K562 (cell line): ENCODE measurements at regions not wholly inside any gene's neighbourhood (a gene's known extent, or its start where the extent isn't known, plus 50 kb on each side); places are given as distances from the start of the nearest gene placed in this dataset.

Experiments used
- ATAC-seq: fragments of 200-7000 bp; cut with Tn5 transposase; 3 replicates; pipeline ENCODE4 v1.9.1; 2020; ENCODE audit warnings: moderate library complexity
- BruUV-seq: library from RNA; stranded (reverse); fragments of 400-500 nt; replicated peaks from 2 replicates; lab custom pipeline; 2021; lab: Mats Ljungman, UMichigan
- CTCF ChIA-PET: fragments of 300-600 bp; formaldehyde crosslinking; extraction: SDS; loops from one replicate; lab custom pipeline; 2021; ENCODE audit warnings: low intra/inter-chr PET ratio; lab: Yijun Ruan, JAX
- POLR2A ChIA-PET: fragments of 300-600, 350-650 bp; sonication (Branson Sonifier 250); formaldehyde crosslinking; extraction: SDS; loops from one replicate; lab custom pipeline; 2021; ENCODE audit warnings: antibody characterized with exemption, inconsistent platforms; lab: Yijun Ruan, JAX
- DNase-seq, 4 experiments: peaks; one replicate each; pipeline versions ENCODE4 v3.0.0 to v3.0.0-alpha.2; 2011 to 2018; ENCODE audit warnings: low spot score in 3 of 4, mixed read lengths in 3 of 4; ENCODE audit errors: extremely low read depth in 1 of 4
- FAIRE-seq: peaks from 2 replicates; lab custom pipeline; 2011; peaks lifted over from hg19 to GRCh38; lab: Jason Lieb, UNC
- H2AFZ ChIP-seq: 2 replicates; pipeline ENCODE4 v1.6.0; 2011; ENCODE audit warnings: low read depth, low read length, control low read depth, inconsistent platforms
- H3K27ac ChIP-seq: fragments of 200-600 bp; 3 replicates; pipeline ENCODE4 v1.8.0; 2011; ENCODE audit warnings: low read depth, mild to moderate bottlenecking, control low read depth, inconsistent platforms, low read length, moderate library complexity, mixed read lengths; ENCODE audit errors: extremely low read depth
- H3K27me3 ChIP-seq, 2 experiments: fragments of 300-600 bp in 1 of 2; 2 replicates in 1 of 2; 3 replicates in 1 of 2; pipeline versions ENCODE4 v1.6.0 to v1.8.0; 2011; ENCODE audit warnings: inconsistent platforms in 2 of 2, low read length in 2 of 2, mild to moderate bottlenecking in 1 of 2, mixed read lengths in 1 of 2, moderate library complexity in 1 of 2; ENCODE audit not compliant: control insufficient read depth in 2 of 2, insufficient read depth in 2 of 2
- H3K36me3 ChIP-seq: fragments of 300-600 bp; 3 replicates; pipeline ENCODE4 v1.8.0; 2011; ENCODE audit warnings: mild to moderate bottlenecking, low read length, inconsistent platforms; ENCODE audit not compliant: control insufficient read depth, insufficient read depth
- H3K4me1 ChIP-seq, 2 experiments: fragments of 200-600 bp in 1 of 2; replicated peaks in 1 of 2; 2 replicates in 1 of 2; 3 replicates in 1 of 2; pipeline versions ENCODE4 v1.5.1 to v1.8.0; 2011; ENCODE audit warnings: inconsistent platforms in 2 of 2, low read length in 2 of 2, mild to moderate bottlenecking in 1 of 2, mixed read lengths in 1 of 2, moderate library complexity in 1 of 2; ENCODE audit not compliant: control insufficient read depth in 2 of 2, insufficient read depth in 2 of 2
- H3K4me2 ChIP-seq: 2 replicates; pipeline ENCODE4 v1.6.1; 2011; ENCODE audit warnings: low read length, control low read depth, inconsistent platforms, mixed read lengths; ENCODE audit not compliant: insufficient read depth
- H3K4me3 ChIP-seq: fragments of 200-600 bp; sonication (generic), shearing (Covaris generic); 2 replicates; pipeline ENCODE4 v1.5.1; 2016; ENCODE audit warnings: control low read depth, inconsistent platforms
- H3K79me2 ChIP-seq: fragments of 200-600 bp; 3 replicates; pipeline ENCODE4 v1.8.0; 2011; ENCODE audit warnings: low read length, inconsistent platforms; ENCODE audit not compliant: control insufficient read depth, insufficient read depth
- H3K9ac ChIP-seq, 2 experiments: 2 replicates each; pipeline versions ENCODE4 v1.6.0 to v1.6.1; 2011; ENCODE audit warnings: low read depth in 2 of 2, low read length in 2 of 2, control low read depth in 1 of 2, inconsistent platforms in 1 of 2, mild to moderate bottlenecking in 1 of 2, mixed read lengths in 1 of 2; ENCODE audit not compliant: insufficient read depth in 1 of 2
- H3K9me1 ChIP-seq: one replicate; pipeline ENCODE4 v1.6.0; 2011; ENCODE audit warnings: inconsistent platforms, mild to moderate bottlenecking, low read length, moderate library complexity; ENCODE audit not compliant: control insufficient read depth, insufficient read depth
- H3K9me3 ChIP-seq: replicated peaks from 2 replicates; pipeline ENCODE4 v1.5.1; 2011; ENCODE audit warnings: low read depth, low read length, inconsistent platforms; ENCODE audit not compliant: control insufficient read depth, insufficient read depth
- H4K20me1 ChIP-seq: replicated peaks from 2 replicates; pipeline ENCODE4 v1.6.1; 2011; ENCODE audit warnings: low read length, inconsistent platforms, mixed read lengths; ENCODE audit not compliant: control insufficient read depth, insufficient read depth
- ADNP ChIP-seq: fragments of 200-800 bp; sonication (Bioruptor generic); IDR thresholded peaks from 2 replicates; pipeline ENCODE4 v1.6.1; 2016; ENCODE audit warnings: missing genetic modification characterization, missing compliant biosample characterization
- ASH1L ChIP-seq: fragments of 450-650 bp; IDR thresholded peaks from 2 replicates; pipeline ENCODE4 v1.6.1; 2018; ENCODE audit warnings: borderline replicate concordance, mild to moderate bottlenecking, low read depth; ENCODE audit not compliant: partially characterized antibody
- CREM ChIP-seq: IDR thresholded peaks from 2 replicates; pipeline ENCODE4 v1.6.1; 2014; ENCODE audit warnings: antibody characterized with exemption, low read depth
- FIP1L1 ChIP-seq: fragments of 200-400 bp; formaldehyde crosslinking; IDR thresholded peaks from 2 replicates; pipeline ENCODE4 v1.6.1; 2018; ENCODE audit warnings: mild to moderate bottlenecking, low read depth, low read length; ENCODE audit not compliant: poor library complexity, severe bottlenecking
- GABPB1 ChIP-seq: sonication (generic); formaldehyde crosslinking; IDR thresholded peaks from 2 replicates; pipeline ENCODE4 v1.8.0; 2022; ENCODE audit warnings: mild to moderate bottlenecking, missing genetic modification reagents
- IRF2 ChIP-seq: sonication (generic); formaldehyde crosslinking; IDR thresholded peaks from 2 replicates; pipeline ENCODE4 v1.8.1; 2022; ENCODE audit warnings: mild to moderate bottlenecking, missing genetic modification reagents
- L3MBTL2 ChIP-seq: fragments of 450-650 bp; IDR thresholded peaks from 2 replicates; pipeline ENCODE4 v1.6.1; 2016; ENCODE audit warnings: mild to moderate bottlenecking, moderate library complexity
- NFIC ChIP-seq: fragments of 450-650 bp; IDR thresholded peaks from 2 replicates; pipeline ENCODE4 v1.6.1; 2017; ENCODE audit warnings: mild to moderate bottlenecking, inconsistent platforms
- NONO ChIP-seq, 2 experiments: fragments of 200-400 bp in 1 of 2; fragments of 450-650 bp in 1 of 2; formaldehyde crosslinking in 1 of 2; IDR thresholded peaks; 2 replicates each; pipeline ENCODE4 v1.6.1; 2017; ENCODE audit warnings: low read depth in 2 of 2, mild to moderate bottlenecking in 2 of 2, moderate library complexity in 2 of 2, low read length in 1 of 2
- PURB ChIP-seq: sonication (generic); formaldehyde crosslinking; IDR thresholded peaks from 2 replicates; pipeline ENCODE4 v1.9.0; 2021; ENCODE audit warnings: low read depth, mild to moderate bottlenecking, missing genetic modification reagents
- SMAD2 ChIP-seq: fragments of 150-350 bp; IDR thresholded peaks from 2 replicates; pipeline ENCODE4 v1.6.1; 2014; ENCODE audit warnings: low read depth, mild to moderate bottlenecking, low read length
- SRF ChIP-seq, 2 experiments: fragments of 250-450, 450-650 bp in 1 of 2; sonication (Bioruptor Pico) in 1 of 2; sonication (generic) in 1 of 2; formaldehyde crosslinking; IDR thresholded peaks; 2 replicates each; pipeline versions ENCODE4 v1.5.0 to v1.5.1; 2020 to 2022; ENCODE audit warnings: mild to moderate bottlenecking in 1 of 2, missing genetic modification reagents in 1 of 2
- STAT5A ChIP-seq: IDR thresholded peaks from 2 replicates; pipeline ENCODE4 v1.6.1; 2012; ENCODE audit warnings: low read length, inconsistent platforms, borderline replicate concordance
- YY1 ChIP-seq, 3 experiments: IDR thresholded peaks; 2 replicates each; pipeline ENCODE4 v1.6.1; 2011; ENCODE audit warnings: low read length in 2 of 3, mild to moderate bottlenecking in 2 of 3, moderate library complexity in 2 of 3, borderline replicate concordance in 1 of 3, control low read depth in 1 of 3, low read depth in 1 of 3; ENCODE audit not compliant: insufficient read depth in 3 of 3, insufficient replicate concordance in 2 of 3, control insufficient read depth in 1 of 3, insufficient read length in 1 of 3; ENCODE audit errors: extremely low read depth in 1 of 3
- ZNF282 ChIP-seq: sonication (generic); formaldehyde crosslinking; IDR thresholded peaks from 2 replicates; pipeline ENCODE4 v1.8.1; 2023; ENCODE audit warnings: missing genetic modification reagents
- WGBS: fragments of 100-300 bp; shearing (Covaris generic); methylation state at CpG from one replicate; pipeline ENCODE4 v1.1.6; 2016; ENCODE audit warnings: low coverage, mixed read lengths; ENCODE audit not compliant: insufficient coverage; ENCODE audit errors: missing lambda C conversion rate; 5-methylcytosine and 5-hydroxymethylcytosine counted together
- in situ Hi-C: fragments of 300-500 bp; cut with MboI; formaldehyde crosslinking; loops from 4 replicates; pipeline ENCODE4 v1.15.0; 2018; ENCODE audit warnings: inconsistent platforms, mixed read lengths
- intact Hi-C: fragments of 100-400 bp; cut with micrococcal nuclease; formaldehyde crosslinking; loops from 2 replicates; pipeline ENCODE4 v1.14.2; 2022
- TF ChIP-seq, protein P1 (sequence below): sonication (generic); formaldehyde crosslinking; IDR thresholded peaks from 2 replicates; pipeline ENCODE4 v1.9.0; 2022; ENCODE audit warnings: mild to moderate bottlenecking, missing genetic modification reagents

DNA sequence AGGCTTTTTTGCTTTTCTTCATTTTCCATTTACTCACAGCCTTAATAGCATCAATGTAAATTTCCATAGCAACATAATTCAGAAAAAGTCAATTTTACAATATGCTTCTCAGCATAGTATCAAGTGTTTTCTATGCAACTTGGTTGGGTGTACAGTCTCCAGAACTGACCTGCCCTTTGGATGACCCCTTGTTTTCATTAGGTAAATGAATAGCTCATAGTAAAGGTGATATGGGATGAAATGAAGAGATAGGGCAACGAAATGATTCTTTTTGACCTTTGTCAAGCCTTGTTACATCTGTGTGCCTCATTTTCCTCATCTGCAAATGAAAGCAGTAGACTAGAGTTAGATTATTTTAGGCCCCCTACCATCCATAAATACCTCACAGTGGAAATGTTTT is 1081.0 kb downstream of the TMTC2 start:
- Histone ChIP-seq H3K27ac (no peak overlapping the region), H3K9ac (no peak overlapping the region), H3K4me1 (no peaks in the 10 kb centered on the region), H2AFZ (no peak overlapping the region), H3K36me3 (no peaks in the 10 kb centered on the region), H3K79me2 (no peaks in the 10 kb centered on the region), H4K20me1 (no peaks in the 10 kb centered on the region), H3K27me3 (no peaks in the 10 kb centered on the region), H3K4me3 (no peak overlapping the region), H3K9me1 (no peaks in the 10 kb centered on the region), H3K9me3 (0 out of 2 replicates have a peak, but pooled peaks cover 1% of the 10 kb centered on the region), H3K4me2 (no peak overlapping the region)
- 0% methylated on average over 1 of the region's 1 CpG for WGBS
- intact Hi-C loops (no loop called here), in situ Hi-C loops (no loop called here)
- ChIA-PET CTCF (no interaction called here), POLR2A (no interaction called here)
- DNase-seq (no peak), ATAC-seq (no peak), FAIRE-seq (no peak)
- BruUV-seq = no TSS peak
- TF ChIP-seq SRF (CRISPR knock-in tag; IDR thresholded peaks at IDR 0.05) = no peak
- TF ChIP-seq ADNP (tag) = no peak
- no peak for TF ChIP-seq CREM
- TF ChIP-seq, protein P1, sequence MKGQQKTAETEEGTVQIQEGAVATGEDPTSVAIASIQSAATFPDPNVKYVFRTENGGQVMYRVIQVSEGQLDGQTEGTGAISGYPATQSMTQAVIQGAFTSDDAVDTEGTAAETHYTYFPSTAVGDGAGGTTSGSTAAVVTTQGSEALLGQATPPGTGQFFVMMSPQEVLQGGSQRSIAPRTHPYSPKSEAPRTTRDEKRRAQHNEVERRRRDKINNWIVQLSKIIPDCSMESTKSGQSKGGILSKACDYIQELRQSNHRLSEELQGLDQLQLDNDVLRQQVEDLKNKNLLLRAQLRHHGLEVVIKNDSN = no peak
- no peak for TF ChIP-seq STAT5A
- TF ChIP-seq SMAD2 = no peak

DNA sequence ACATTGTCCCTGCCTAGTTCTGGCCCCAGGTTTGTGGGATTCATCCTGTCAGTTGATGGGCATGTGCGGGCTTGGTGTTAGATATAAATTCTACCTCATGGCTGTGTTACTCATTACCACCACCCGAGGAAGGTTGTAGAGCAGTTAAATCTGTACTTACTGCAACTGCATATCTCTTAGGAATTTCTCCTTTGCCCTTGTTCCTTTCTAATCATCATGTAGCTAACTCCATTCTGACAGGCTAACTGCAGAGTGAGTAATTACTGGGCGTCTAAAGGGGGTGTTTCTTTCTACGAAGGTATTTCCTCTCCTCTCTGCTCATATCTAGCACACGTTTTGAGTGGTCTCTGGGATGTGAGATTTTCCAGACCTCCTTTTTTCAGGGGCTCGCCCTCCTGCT is 1076.7 kb downstream of the TMTC2 start:
- TF ChIP-seq IRF2 (CRISPR knock-in tag) (no peak), ASH1L (no peak), L3MBTL2 (no peak), YY1 (IDR thresholded peaks at IDR 0.05; ENCODE audit: borderline replicate concordance in 1 of 3, control insufficient read depth in 1 of 3, extremely low read depth in 1 of 3, insufficient read depth in 3 of 3, insufficient read length in 1 of 3, insufficient replicate concordance in 2 of 3, low read depth in 1 of 3, low read length in 2 of 3) (no peak), NONO (IDR thresholded peaks at IDR 0.05; ENCODE audit: low read depth in 2 of 2, low read length in 1 of 2) (no peak), GABPB1 (CRISPR knock-in tag) (no peak), PURB (CRISPR knock-in tag) (no peak), ZNF282 (no peak), FIP1L1 (no peak), NFIC (no peak)
- no peak overlapping the region for H3K9ac ChIP-seq
- H3K9me3 ChIP-seq = 0 out of 2 replicates have a peak, but pooled peaks cover 1% of the 10 kb centered on the region
- ChIA-PET CTCF (no interaction called here), POLR2A (no interaction called here)
- no peaks in the 10 kb centered on the region for H4K20me1 ChIP-seq
- no peaks in the 10 kb centered on the region for H3K36me3 ChIP-seq
- H3K27me3 ChIP-seq = no peaks in the 10 kb centered on the region
- no peaks in the 10 kb centered on the region for H3K4me1 ChIP-seq
- no TSS peak for BruUV-seq
- no peak for ATAC-seq
- in situ Hi-C loops = no loop called here
- DNase-seq = no peak
- WGBS = 0% methylated on average over 6 of the region's 6 CpGs
- H3K4me3 ChIP-seq = no peak overlapping the region
- intact Hi-C loops = no loop called here
- H3K9me1 ChIP-seq = no peaks in the 10 kb centered on the region
- H3K4me2 ChIP-seq = no peak overlapping the region
- FAIRE-seq = no peak
- no peak overlapping the region for H3K27ac ChIP-seq
- no peak overlapping the region for H2AFZ ChIP-seq
- no peaks in the 10 kb centered on the region for H3K79me2 ChIP-seq
